ENCODE measurements at regions not wholly inside any gene's neighbourhood (a gene's known extent, or its start where the extent isn't known, plus 50 kb on each side); places are given as distances from the start of the nearest gene placed in this dataset.

GRCh38 chr2:228864131-228864530 is 407.0 kb downstream of the PID1 start:
- DNase-seq (ENCODE audit: low read depth, low spot score), result no peak

GRCh38 chr2:228860601-228861285 is 410.3 kb downstream of the PID1 start:
- DNase-seq (ENCODE audit: low read depth, low spot score), result no peak

- DNase-seq (ENCODE audit: low read depth, low spot score), result peak; percentile 1
Observed at GRCh38 chr2:228853151-228853550, 417.9 kb downstream of the PID1 start.

GRCh38 chr2:228848638-228849037 is 422.4 kb downstream of the PID1 start:
- no peak for DNase-seq (ENCODE audit: low read depth, low spot score)

- DNase-seq (ENCODE audit: low read depth, low spot score), result no peak
Observed at GRCh38 chr2:228847684-228848083, 423.4 kb downstream of the PID1 start.

- DNase-seq (ENCODE audit: low read depth, low spot score), result no peak
Observed at GRCh38 chr2:228846161-228846560, 424.9 kb downstream of the PID1 start.

GRCh38 chr2:228845162-228845925 is 425.7 kb downstream of the PID1 start:
- no peak for DNase-seq (ENCODE audit: low read depth, low spot score)

- DNase-seq (ENCODE audit: low read depth, low spot score), result no peak
Observed at GRCh38 chr2:228841877-228842276, 429.2 kb downstream of the PID1 start.

- DNase-seq (ENCODE audit: low read depth, low spot score), result no peak
Observed at GRCh38 chr2:228841475-228841874, 429.6 kb downstream of the PID1 start.

GRCh38 chr2:228840743-228841114 is 430.4 kb downstream of the PID1 start:
- DNase-seq (ENCODE audit: low read depth, low spot score), result no peak

- no peak for DNase-seq (ENCODE audit: low read depth, low spot score)
Observed at GRCh38 chr2:228840113-228840742, 430.9 kb downstream of the PID1 start.

GRCh38 chr2:228839421-228839876 is 431.6 kb downstream of the PID1 start:
- DNase-seq (ENCODE audit: low read depth, low spot score), result no peak

- DNase-seq (ENCODE audit: low read depth, low spot score), result no peak
Observed at GRCh38 chr2:228838819-228839218, 432.3 kb downstream of the PID1 start.

GRCh38 chr2:228828397-228828796 is 442.7 kb downstream of the PID1 start:
- no peak for DNase-seq (ENCODE audit: low read depth, low spot score)

GRCh38 chr2:228827056-228827700 is 443.9 kb downstream of the PID1 start:
- no peak for DNase-seq (ENCODE audit: low read depth, low spot score)

GRCh38 chr2:228819701-228820100 is 451.4 kb downstream of the PID1 start:
- no peak for DNase-seq (ENCODE audit: low read depth, low spot score)

- DNase-seq (ENCODE audit: low read depth, low spot score), result no peak
Observed at GRCh38 chr2:228802181-228803071, 468.7 kb downstream of the PID1 start.

GRCh38 chr2:228801451-228801850 is 469.6 kb downstream of the PID1 start:
- no peak for DNase-seq (ENCODE audit: low read depth, low spot score)

- no peak for DNase-seq (ENCODE audit: low read depth, low spot score)
Observed at GRCh38 chr2:228799208-228799588, 471.9 kb downstream of the PID1 start.

- no peak for DNase-seq (ENCODE audit: low read depth, low spot score)
Observed at GRCh38 chr2:228798458-228799207, 472.5 kb downstream of the PID1 start.

Measured in ELF-1 (cell line).